A673 (cell line): ENCODE measurements at regions not wholly inside any gene's neighbourhood (a gene's known extent, or its start where the extent isn't known, plus 50 kb on each side); places are given as distances from the start of the nearest gene placed in this dataset.
A peak's percentile ranks its signal among the peaks of the same experiment; 100 is the strongest.

ENCODE experiments used
- BruUV-seq: library from RNA; stranded (reverse); fragments of 400-500 nt; replicated peaks from 2 replicates; lab custom pipeline; 2021; lab: Mats Ljungman, UMichigan
- CTCF ChIA-PET: fragments of 300-600 bp; sonication (Branson Sonifier 250); formaldehyde crosslinking; loops from one replicate; lab custom pipeline; 2022; ENCODE audit warnings: antibody characterized with exemption; lab: Charles Lee
- POLR2A ChIA-PET: fragments of 300-600 bp; sonication (Branson Sonifier 250); formaldehyde crosslinking; loops from one replicate; lab custom pipeline; 2022; ENCODE audit warnings: antibody characterized with exemption; ENCODE audit not compliant: low non-redundant PET; lab: Charles Lee
- DNase-seq: peaks from one replicate; pipeline ENCODE4 v3.0.0-alpha.2; 2015; ENCODE audit warnings: low spot score
- H3K27ac ChIP-seq: fragments of 200-600 bp; sonication (generic); 2 replicates; pipeline ENCODE4 v1.5.1; 2016; ENCODE audit warnings: mixed run types, low read depth, mild to moderate bottlenecking, mixed read lengths, antibody characterized with exemption, low read length; ENCODE audit not compliant: poor library complexity, severe bottlenecking
- H3K27me3 ChIP-seq: fragments of 200-600 bp; sonication (generic); replicated peaks from 2 replicates; pipeline ENCODE4 v1.6.1; 2017; ENCODE audit warnings: mixed run types, low read depth, mild to moderate bottlenecking, mixed read lengths, antibody characterized with exemption, low read length; ENCODE audit not compliant: insufficient read depth, poor library complexity
- H3K36me3 ChIP-seq: fragments of 200-600 bp; sonication (generic); 2 replicates; pipeline ENCODE4 v1.6.1; 2016; ENCODE audit warnings: mixed run types, mild to moderate bottlenecking, mixed read lengths, antibody characterized with exemption, low read length; ENCODE audit not compliant: insufficient read depth, poor library complexity, severe bottlenecking
- H3K4me1 ChIP-seq: fragments of 200-600 bp; sonication (generic); 2 replicates; pipeline ENCODE4 v1.6.1; 2017; ENCODE audit warnings: mixed run types, mild to moderate bottlenecking, mixed read lengths, antibody characterized with exemption, low read length; ENCODE audit not compliant: insufficient read depth, poor library complexity, severe bottlenecking
- H3K4me3 ChIP-seq: fragments of 200-600 bp; sonication (generic); 2 replicates; pipeline ENCODE4 v1.5.1; 2016; ENCODE audit warnings: low read depth, mixed run types, mild to moderate bottlenecking, mixed read lengths, low read length; ENCODE audit not compliant: poor library complexity, severe bottlenecking
- H3K9me3 ChIP-seq: fragments of 200-600 bp; sonication (generic); 2 replicates; pipeline ENCODE4 v1.6.1; 2016; ENCODE audit warnings: mixed run types, low read depth, mild to moderate bottlenecking, mixed read lengths, antibody characterized with exemption, low read length; ENCODE audit not compliant: poor library complexity, severe bottlenecking
- EZH2 ChIP-seq: fragments of 200-600 bp; sonication (generic); IDR thresholded peaks from 2 replicates; pipeline ENCODE4 v1.6.1; 2017; ENCODE audit warnings: borderline replicate concordance, low read depth, mild to moderate bottlenecking, mixed read lengths, antibody characterized with exemption, low read length; ENCODE audit not compliant: poor library complexity, severe bottlenecking
- intact Hi-C: fragments of 100-400 bp; cut with micrococcal nuclease; formaldehyde crosslinking; loops from one replicate; pipeline ENCODE4 v1.10.0; 2022; ENCODE audit not compliant: unreplicated experiment
- TF ChIP-seq, protein P1 (sequence below): fragments of 300-800, 200-600 bp; sonication (generic); conservative IDR thresholded peaks from 2 replicates; pipeline ENCODE4 v1.5.1; 2017; ENCODE audit warnings: low read depth, mild to moderate bottlenecking, antibody characterized with exemption, low read length, moderate library complexity, mixed read lengths

DNA sequence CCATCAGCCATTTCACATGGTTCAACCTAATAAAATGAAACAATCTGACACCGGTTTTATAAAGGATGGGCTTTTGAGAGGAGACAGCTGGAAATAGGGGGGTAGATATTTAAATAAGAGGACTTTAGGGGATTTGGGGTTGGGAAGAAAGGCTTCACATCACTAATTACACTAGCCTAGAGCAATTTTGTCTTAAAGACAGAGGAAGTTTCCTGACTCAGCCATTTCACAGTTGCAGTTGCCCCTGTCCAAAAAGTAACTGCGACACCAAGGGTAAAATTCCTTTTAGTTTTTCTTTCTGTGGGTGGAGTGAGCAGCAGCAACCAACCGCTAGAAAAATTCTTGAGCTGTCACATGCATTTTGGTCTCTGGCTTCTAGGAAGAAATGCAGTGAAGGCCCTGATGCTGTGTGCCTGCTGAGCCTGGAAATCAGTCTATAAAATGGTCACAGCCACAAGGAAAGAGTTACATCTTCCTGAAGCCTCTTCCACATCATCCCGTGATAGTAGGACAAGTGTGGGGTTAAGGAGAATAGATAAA is 233.6 kb downstream of the ZNF674 start:
- no peak for TF ChIP-seq EZH2
- TF ChIP-seq, protein P1, sequence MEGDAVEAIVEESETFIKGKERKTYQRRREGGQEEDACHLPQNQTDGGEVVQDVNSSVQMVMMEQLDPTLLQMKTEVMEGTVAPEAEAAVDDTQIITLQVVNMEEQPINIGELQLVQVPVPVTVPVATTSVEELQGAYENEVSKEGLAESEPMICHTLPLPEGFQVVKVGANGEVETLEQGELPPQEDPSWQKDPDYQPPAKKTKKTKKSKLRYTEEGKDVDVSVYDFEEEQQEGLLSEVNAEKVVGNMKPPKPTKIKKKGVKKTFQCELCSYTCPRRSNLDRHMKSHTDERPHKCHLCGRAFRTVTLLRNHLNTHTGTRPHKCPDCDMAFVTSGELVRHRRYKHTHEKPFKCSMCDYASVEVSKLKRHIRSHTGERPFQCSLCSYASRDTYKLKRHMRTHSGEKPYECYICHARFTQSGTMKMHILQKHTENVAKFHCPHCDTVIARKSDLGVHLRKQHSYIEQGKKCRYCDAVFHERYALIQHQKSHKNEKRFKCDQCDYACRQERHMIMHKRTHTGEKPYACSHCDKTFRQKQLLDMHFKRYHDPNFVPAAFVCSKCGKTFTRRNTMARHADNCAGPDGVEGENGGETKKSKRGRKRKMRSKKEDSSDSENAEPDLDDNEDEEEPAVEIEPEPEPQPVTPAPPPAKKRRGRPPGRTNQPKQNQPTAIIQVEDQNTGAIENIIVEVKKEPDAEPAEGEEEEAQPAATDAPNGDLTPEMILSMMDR: no peak
- DNase-seq: peak; percentile 62
- POLR2A ChIA-PET: no interaction called here
- Histone ChIP-seq H3K27ac (peak overlapping the region; percentile 87), H3K4me1 (peaks cover 25% of the 10 kb centered on the region), H3K27me3 (no peaks in the 10 kb centered on the region), H3K4me3 (no peak overlapping the region), H3K9me3 (peaks cover 6% of the 10 kb centered on the region), H3K36me3 (no peaks in the 10 kb centered on the region)
- BruUV-seq: no TSS peak
- intact Hi-C loops: no loop called here
- CTCF ChIA-PET: no interaction called here

GRCh38 chrX:46310815-46311497 is 234.3 kb downstream of the ZNF674 start:
- Histone ChIP-seq H3K4me1 (peaks cover 22% of the 10 kb centered on the region), H3K9me3 (peaks cover 13% of the 10 kb centered on the region), H3K27me3 (no peaks in the 10 kb centered on the region), H3K36me3 (no peaks in the 10 kb centered on the region), H3K27ac (peak overlapping the region; percentile 87), H3K4me3 (no peak overlapping the region)
- BruUV-seq: no TSS peak
- ChIA-PET POLR2A (no interaction called here), CTCF (no interaction called here)
- intact Hi-C loops: no loop called here
- DNase-seq: no peak
- no peak for TF ChIP-seq EZH2
- TF ChIP-seq, protein P1: no peak

DNA sequence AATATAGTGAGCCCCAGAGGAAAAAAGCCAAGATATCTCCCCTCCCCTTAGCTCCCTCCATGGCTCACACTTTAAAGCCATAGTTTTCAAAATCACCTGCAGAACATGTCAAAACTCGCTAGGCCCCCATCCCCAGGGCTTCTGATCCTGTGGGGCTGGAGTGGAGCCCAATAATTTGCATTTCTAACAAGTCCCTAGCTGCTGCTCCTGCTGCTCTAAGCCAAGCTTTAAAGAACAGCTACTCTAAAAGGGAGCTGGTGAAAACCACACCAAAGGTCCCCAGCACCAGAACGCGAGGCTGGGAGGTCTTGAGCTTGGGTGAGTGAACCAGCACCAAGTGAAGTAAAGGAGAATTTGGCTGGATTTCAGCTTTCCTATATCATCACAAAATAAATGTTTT is 237.1 kb downstream of the ZNF674 start:
- no peak for DNase-seq
- peaks cover 30% of the 10 kb centered on the region for H3K9me3 ChIP-seq
- peaks cover 20% of the 10 kb centered on the region for H3K4me1 ChIP-seq
- H3K4me3 ChIP-seq: no peak overlapping the region
- H3K27ac ChIP-seq: no peak overlapping the region
- POLR2A ChIA-PET: interaction anchor here (0.6 kb wide), 1 partner anchor 48 kb away, joined by 3 read pairs; no protein-coding TSS in a partner anchor
- no TSS peak for BruUV-seq
- TF ChIP-seq, protein P1: no peak
- TF ChIP-seq EZH2: no peak
- H3K36me3 ChIP-seq: no peaks in the 10 kb centered on the region
- intact Hi-C loops: no loop called here
- CTCF ChIA-PET: no interaction called here
- no peaks in the 10 kb centered on the region for H3K27me3 ChIP-seq
